Colonic mucosa (tissue), 4 donors: ENCODE measurements at regions not wholly inside any gene's neighbourhood (a gene's known extent, or its start where the extent isn't known, plus 50 kb on each side); places are given as distances from the start of the nearest gene placed in this dataset.

Source experiments
- DNase-seq: peaks from one replicate; pipeline ENCODE4 v3.0.0-alpha.2; 2020
- H3K27ac ChIP-seq: fragments of 200-600 bp; one replicate; pipeline ENCODE4 v1.8.0; 2021
- H3K27me3 ChIP-seq: fragments of 200-600 bp; one replicate; pipeline ENCODE4 v1.8.0; 2021
- H3K36me3 ChIP-seq: fragments of 200-600 bp; one replicate; pipeline ENCODE4 v1.8.0; 2021
- H3K4me1 ChIP-seq: fragments of 200-600 bp; one replicate; pipeline ENCODE4 v1.8.0; 2021; ENCODE audit warnings: mild to moderate bottlenecking
- H3K4me3 ChIP-seq: fragments of 200-600 bp; one replicate; pipeline ENCODE4 v1.8.0; 2021
- H3K9ac ChIP-seq, 2 donors: one replicate each; pipeline ENCODE4 v1.7.0; 2013; ENCODE audit warnings: control low read depth in 2 of 2, low read depth in 2 of 2, low read length in 2 of 2
- H3K9me3 ChIP-seq: fragments of 200-600 bp; one replicate; pipeline ENCODE4 v1.8.0; 2021
- intact Hi-C: fragments of 100-400 bp; cut with DNase I; formaldehyde crosslinking; loops from one replicate; pipeline ENCODE4 v1.14.1; 2022
- TF ChIP-seq, protein P1 (sequence below): fragments of 200-600 bp; IDR thresholded peaks from one replicate; pipeline ENCODE4 v1.8.0; 2022; ENCODE audit warnings: antibody characterized with exemption, mild to moderate bottlenecking
- donor health status: healthy.
- donor health status: DM: no; HTN: no; CAD: no.
- donor health status: DM: no; HTN: no; CAD: no.

DNA sequence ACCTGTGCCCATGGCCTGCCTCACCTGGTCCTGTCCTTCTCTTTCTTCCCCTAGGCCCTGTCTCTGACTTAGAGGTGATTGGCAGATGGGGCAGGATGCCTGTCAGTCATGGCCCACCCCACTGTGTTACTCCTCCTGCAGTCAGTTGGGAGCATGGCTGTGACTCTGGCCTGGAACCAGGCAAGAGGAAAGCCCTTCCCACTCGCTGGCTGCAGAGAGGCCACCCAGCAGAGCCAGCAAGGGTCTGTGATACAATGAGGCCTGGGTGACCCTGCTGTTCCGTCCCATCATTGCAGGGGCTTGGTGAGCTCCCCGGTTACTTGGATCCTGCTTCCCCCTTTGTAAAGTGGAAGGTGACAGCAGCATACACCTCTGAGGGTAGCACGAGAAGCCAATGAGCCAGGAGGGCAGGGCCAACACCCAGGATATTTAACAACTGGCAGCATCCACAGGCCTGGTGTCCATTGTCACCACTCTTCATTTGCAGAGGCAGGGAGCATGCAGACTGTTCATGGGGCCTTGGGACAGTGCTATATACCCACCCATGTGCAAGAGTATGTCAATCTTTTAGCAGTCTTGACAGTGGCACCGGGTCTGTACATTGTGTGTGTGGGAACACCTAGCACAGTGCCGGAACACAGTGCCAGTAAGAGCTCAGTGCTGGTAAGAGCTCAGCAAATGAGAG lies 191.0 kb upstream of the C1orf174 start:
- H3K36me3 ChIP-seq: no peaks in the 10 kb centered on the region
- no peaks in the 10 kb centered on the region for H3K27me3 ChIP-seq
- no peak overlapping the region for H3K27ac ChIP-seq
- no peak for DNase-seq
- no peak overlapping the region for H3K4me3 ChIP-seq
- TF ChIP-seq, protein P1, sequence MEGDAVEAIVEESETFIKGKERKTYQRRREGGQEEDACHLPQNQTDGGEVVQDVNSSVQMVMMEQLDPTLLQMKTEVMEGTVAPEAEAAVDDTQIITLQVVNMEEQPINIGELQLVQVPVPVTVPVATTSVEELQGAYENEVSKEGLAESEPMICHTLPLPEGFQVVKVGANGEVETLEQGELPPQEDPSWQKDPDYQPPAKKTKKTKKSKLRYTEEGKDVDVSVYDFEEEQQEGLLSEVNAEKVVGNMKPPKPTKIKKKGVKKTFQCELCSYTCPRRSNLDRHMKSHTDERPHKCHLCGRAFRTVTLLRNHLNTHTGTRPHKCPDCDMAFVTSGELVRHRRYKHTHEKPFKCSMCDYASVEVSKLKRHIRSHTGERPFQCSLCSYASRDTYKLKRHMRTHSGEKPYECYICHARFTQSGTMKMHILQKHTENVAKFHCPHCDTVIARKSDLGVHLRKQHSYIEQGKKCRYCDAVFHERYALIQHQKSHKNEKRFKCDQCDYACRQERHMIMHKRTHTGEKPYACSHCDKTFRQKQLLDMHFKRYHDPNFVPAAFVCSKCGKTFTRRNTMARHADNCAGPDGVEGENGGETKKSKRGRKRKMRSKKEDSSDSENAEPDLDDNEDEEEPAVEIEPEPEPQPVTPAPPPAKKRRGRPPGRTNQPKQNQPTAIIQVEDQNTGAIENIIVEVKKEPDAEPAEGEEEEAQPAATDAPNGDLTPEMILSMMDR: no peak
- H3K9ac ChIP-seq: no peak overlapping the region
- H3K9me3 ChIP-seq: no peaks in the 10 kb centered on the region
- H3K4me1 ChIP-seq: no peaks in the 10 kb centered on the region
- intact Hi-C loops: no loop called here

DNA sequence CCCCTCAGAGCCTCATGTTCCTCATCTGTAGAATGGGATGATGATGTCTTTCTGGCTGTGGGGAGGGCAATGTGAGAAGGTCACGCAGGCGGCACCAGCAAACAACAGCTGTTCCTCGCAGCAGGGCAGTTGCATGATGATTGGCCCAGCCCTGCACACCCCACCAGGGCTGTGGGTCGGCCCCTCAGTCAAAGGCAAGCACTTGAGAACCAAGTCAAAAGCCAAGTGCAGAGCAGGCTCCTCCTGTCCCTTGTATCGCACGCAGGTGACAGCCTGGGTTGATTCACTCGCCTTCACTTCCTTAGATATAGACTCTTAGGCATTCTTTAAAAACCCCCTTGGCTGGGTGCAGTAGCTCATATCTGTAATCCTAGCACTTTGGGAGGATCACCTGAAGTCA lies 191.9 kb upstream of the C1orf174 start:
- DNase-seq: no peak

DNA sequence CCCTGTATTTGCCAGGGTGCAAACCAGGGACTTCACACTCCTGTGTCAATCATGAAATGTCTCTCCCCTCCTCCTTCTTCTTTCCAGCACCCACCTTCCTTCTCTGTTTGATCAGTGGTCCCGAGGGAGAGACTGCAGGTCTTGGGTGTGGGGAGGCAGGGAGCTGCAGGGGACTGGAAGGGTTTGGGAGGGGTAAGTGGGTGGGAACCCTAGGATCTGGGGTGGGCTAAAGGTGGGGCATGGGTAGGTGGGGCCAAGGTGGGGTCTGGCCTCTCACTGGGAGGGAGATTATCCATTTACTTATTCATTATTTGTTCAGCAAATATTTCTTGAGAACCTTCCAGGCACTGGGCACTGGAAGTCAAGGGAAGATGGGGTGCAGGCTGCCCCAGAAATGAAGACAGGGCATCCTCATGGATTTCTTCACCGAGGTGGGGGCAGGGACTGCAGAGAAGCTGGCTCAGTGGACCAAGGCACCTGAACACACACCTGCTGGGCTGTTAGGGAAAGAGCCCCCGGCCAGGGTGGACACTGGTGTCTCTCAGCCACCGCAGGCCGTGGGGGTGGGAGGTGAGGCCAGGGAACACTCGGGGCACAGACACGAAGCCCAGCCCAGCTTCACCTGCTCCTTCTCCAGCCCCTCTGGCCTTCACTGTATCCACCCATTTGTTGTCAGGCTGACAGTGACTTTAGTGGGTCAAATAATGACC lies 193.9 kb upstream of the C1orf174 start:
- Histone ChIP-seq H3K4me3 (no peak overlapping the region), H3K36me3 (no peaks in the 10 kb centered on the region), H3K9ac (no peak overlapping the region), H3K4me1 (no peaks in the 10 kb centered on the region), H3K9me3 (no peaks in the 10 kb centered on the region), H3K27ac (no peak overlapping the region), H3K27me3 (no peaks in the 10 kb centered on the region)
- no peak for DNase-seq
- TF ChIP-seq, protein P1: no peak
- intact Hi-C loops: no loop called here

More for the DNA sequence above, 191.9 kb upstream of the C1orf174 start:
- intact Hi-C loops: no loop called here
- Histone ChIP-seq H3K4me3 (no peak overlapping the region), H3K36me3 (no peaks in the 10 kb centered on the region), H3K27me3 (no peaks in the 10 kb centered on the region), H3K9me3 (no peaks in the 10 kb centered on the region), H3K4me1 (no peaks in the 10 kb centered on the region), H3K27ac (no peak overlapping the region), H3K9ac (no peak overlapping the region)
- TF ChIP-seq, protein P1: no peak

DNA sequence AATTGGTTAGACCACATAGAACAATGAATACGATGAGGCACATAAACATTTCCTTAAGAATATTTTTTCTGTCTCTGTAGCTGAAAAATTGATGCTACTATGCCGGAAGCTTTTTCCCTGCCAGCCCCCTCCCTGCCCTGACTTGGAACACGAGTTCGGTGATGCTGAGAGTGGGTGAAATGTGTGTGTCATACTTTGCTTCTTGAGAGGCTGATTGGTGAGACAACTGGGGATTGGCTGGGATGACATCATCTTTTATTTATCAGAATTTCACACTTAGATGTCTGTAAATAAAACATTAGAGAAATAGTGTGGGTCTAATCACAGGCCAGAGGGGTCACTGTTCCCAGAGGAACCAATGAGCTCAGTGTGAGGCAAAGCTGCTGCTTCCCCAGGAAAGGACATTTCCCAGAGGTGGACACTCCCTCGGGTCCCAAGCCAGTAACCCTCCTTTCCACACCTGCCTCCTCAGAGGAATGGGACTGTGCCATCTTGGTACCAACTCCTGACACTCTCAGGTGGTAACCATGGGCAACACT lies 195.4 kb upstream of the C1orf174 start:
- H3K27me3 ChIP-seq: no peaks in the 10 kb centered on the region
- no peak for DNase-seq
- no peak overlapping the region for H3K4me3 ChIP-seq
- no peaks in the 10 kb centered on the region for H3K4me1 ChIP-seq
- H3K9ac ChIP-seq: no peak overlapping the region
- TF ChIP-seq, protein P1: no peak
- H3K36me3 ChIP-seq: no peaks in the 10 kb centered on the region
- no peak overlapping the region for H3K27ac ChIP-seq
- intact Hi-C loops: no loop called here
- H3K9me3 ChIP-seq: no peaks in the 10 kb centered on the region

DNA sequence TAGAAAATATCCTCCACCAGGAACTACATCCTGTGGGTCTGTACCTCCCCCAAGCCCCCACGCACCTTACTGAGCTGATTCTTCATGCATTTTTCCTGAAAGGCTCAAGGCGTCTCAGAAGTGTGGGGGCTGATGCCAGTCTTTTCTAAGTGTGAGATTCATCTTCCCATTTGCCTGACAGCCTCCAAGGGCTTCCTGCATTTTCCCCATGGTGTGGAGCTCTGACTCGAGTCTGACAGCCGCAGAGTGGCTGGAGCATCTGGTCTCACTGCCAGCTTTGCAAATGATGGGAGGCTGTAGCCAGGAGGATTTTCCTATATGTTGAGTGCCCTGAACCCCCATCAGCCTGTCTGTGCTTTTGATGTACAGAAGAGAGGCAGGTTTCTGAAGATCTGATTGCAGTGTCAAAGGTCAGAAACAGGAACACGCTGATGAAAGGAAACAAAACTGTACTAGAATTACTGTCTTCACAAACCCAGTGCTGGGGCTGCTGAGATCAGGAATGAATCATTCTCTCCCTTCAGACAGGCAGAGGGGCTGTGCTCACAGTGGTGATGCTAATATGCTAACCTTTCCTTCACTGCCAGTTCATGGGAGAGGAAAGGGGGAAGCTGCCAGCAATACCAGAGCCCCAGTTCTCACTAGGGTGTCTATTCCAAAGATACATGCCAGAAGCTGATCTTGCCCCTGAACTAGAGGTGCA lies 201.5 kb upstream of the C1orf174 start:
- Histone ChIP-seq H3K9me3 (no peaks in the 10 kb centered on the region), H3K4me3 (no peak overlapping the region), H3K27ac (no peak overlapping the region), H3K9ac (no peak overlapping the region), H3K27me3 (no peaks in the 10 kb centered on the region), H3K36me3 (no peaks in the 10 kb centered on the region), H3K4me1 (no peaks in the 10 kb centered on the region)
- DNase-seq: no peak
- TF ChIP-seq, protein P1: no peak
- intact Hi-C loops: no loop called here
